NB4 (cell line): ENCODE measurements at regions not wholly inside any gene's neighbourhood (a gene's known extent, or its start where the extent isn't known, plus 50 kb on each side); places are given as distances from the start of the nearest gene placed in this dataset.
"Not testable (repeated sequence)": the region's sequence is repeated elsewhere in the genome, so short reads cannot be mapped to it uniquely, and the experiment has no call there.

Source experiments
- DNase-seq: peaks from one replicate; pipeline ENCODE4 v3.0.0; 2010; ENCODE audit warnings: low read depth
- H3K4me3 ChIP-seq: one replicate; pipeline ENCODE4 v1.5.1; 2011; ENCODE audit warnings: mild to moderate bottlenecking, low read depth, low read length, moderate library complexity
- MYC ChIP-seq: IDR thresholded peaks from 2 replicates; pipeline ENCODE4 v1.6.1; 2011; ENCODE audit warnings: low read depth, low read length
- POLR2A ChIP-seq: IDR thresholded peaks from 2 replicates; pipeline ENCODE4 v1.6.1; 2011; ENCODE audit warnings: mild to moderate bottlenecking; ENCODE audit not compliant: insufficient read length; ENCODE audit errors: extremely low read depth
- TF ChIP-seq, protein P1 (sequence below): IDR thresholded peaks from one replicate; pipeline ENCODE4 v1.5.1; 2012; ENCODE audit warnings: low read depth, low read length
- TF ChIP-seq, protein P2 (sequence below): IDR thresholded peaks from 2 replicates; pipeline ENCODE4 v1.6.1; 2011; ENCODE audit warnings: low read depth, low read length

DNA sequence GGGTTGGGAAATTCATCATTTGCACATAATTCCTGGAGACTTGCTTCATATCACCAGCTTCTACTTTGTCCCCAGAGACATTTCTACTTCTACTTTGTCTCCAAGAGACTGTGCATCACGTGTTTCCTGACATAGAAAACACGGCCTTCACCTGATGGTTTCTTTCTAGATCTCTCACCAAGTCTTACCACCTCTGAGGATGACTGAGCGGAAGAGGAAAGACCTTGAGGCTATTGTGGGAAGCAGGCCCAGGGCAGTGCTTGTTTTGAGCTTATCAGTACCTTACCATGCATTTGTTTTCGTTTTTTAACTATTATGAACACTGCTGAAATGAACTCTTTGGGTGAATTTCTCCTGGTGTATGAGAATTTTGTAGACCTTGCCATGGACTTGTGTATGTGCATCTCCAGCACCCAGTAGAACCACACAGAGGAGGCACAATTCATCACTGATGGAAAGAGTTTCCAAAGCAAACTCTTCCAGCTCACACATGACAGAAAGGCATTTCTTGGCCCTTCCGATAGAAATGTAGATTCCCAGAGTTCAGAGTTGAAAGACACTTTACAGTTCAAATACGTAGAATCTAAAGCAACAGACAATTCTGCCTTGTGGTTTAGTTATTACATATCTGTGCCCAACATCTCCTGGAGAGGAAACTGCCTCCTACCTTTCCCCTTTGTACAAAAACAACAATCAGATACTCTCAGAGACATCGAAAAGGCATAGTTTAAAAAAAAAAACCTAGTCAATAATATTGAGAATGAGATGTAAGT, 434.7 kb downstream of the FUT8 start:
- no peak for DNase-seq
- TF ChIP-seq, protein P1, sequence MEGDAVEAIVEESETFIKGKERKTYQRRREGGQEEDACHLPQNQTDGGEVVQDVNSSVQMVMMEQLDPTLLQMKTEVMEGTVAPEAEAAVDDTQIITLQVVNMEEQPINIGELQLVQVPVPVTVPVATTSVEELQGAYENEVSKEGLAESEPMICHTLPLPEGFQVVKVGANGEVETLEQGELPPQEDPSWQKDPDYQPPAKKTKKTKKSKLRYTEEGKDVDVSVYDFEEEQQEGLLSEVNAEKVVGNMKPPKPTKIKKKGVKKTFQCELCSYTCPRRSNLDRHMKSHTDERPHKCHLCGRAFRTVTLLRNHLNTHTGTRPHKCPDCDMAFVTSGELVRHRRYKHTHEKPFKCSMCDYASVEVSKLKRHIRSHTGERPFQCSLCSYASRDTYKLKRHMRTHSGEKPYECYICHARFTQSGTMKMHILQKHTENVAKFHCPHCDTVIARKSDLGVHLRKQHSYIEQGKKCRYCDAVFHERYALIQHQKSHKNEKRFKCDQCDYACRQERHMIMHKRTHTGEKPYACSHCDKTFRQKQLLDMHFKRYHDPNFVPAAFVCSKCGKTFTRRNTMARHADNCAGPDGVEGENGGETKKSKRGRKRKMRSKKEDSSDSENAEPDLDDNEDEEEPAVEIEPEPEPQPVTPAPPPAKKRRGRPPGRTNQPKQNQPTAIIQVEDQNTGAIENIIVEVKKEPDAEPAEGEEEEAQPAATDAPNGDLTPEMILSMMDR = no peak
- TF ChIP-seq MYC = no peak
- TF ChIP-seq, protein P2, sequence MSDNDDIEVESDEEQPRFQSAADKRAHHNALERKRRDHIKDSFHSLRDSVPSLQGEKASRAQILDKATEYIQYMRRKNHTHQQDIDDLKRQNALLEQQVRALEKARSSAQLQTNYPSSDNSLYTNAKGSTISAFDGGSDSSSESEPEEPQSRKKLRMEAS = no peak
- TF ChIP-seq POLR2A = no peak
- no peak overlapping the region for H3K4me3 ChIP-seq

DNA sequence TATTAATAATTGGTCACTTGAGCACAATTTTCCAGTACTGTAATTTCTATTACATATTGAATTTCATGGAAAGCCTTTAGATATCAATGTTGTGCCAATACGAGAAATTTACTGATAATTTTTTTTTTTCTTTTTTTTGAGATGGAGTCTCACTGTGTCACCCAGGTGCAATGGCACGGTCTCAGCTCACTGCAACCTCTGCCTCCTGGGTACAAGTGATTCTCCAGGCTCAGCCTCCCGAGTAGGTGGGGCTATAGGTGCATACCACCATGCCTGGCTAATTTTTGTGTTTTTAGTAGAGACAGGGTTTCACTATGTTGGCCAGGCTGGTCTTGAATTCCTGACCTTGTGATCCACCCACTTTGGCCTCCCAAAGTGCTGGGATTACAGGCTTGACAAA, 435.4 kb downstream of the FUT8 start:
- not testable (repeated sequence) for H3K4me3 ChIP-seq, DNase-seq

DNA sequence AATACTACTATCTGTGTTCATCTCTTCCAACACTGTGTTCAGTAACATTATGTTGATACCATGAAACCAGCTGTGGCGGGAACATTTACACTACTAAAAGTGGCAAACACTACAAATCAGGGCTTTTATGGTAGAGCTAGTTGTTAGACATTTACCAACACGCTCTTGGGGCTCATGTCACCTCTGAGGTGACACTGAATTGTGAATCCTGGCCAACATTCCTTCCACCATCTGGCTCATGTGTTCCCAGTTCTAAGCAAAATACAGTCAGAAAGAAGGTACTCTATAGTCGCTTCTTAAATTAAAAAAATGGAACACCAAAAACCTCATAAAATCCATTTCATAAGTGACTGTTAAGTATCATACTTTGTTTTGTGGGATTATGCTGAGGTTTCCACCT, 436.6 kb downstream of the FUT8 start:
- no peak for DNase-seq
- H3K4me3 ChIP-seq = no peak overlapping the region
- TF ChIP-seq POLR2A (no peak), MYC (no peak)
- TF ChIP-seq, protein P2 = no peak
- TF ChIP-seq, protein P1 = no peak

DNA sequence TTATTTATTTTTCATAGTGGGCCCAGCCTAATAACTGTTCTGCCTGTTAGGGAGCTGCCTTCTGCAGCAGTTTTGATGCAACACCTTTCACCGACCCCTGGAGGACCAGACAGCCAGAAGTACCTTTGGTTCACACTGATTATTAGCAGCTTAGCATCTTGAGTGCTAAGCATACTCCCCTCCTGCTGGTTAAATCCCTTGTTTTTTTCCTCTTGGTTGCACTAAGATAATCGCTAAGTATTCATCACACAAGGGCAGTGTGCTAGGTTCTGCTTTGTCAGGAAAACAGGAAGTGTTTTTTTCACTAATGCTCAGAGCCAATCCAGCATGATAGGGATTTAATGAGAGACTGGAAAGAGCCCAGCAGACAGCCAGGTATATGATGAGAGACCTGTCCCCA, 437.0 kb downstream of the FUT8 start:
- DNase-seq = peak; percentile 9
- H3K4me3 ChIP-seq = no peak overlapping the region
- TF ChIP-seq, protein P1 = no peak
- TF ChIP-seq POLR2A (no peak), MYC (no peak)
- TF ChIP-seq, protein P2 = no peak

DNA sequence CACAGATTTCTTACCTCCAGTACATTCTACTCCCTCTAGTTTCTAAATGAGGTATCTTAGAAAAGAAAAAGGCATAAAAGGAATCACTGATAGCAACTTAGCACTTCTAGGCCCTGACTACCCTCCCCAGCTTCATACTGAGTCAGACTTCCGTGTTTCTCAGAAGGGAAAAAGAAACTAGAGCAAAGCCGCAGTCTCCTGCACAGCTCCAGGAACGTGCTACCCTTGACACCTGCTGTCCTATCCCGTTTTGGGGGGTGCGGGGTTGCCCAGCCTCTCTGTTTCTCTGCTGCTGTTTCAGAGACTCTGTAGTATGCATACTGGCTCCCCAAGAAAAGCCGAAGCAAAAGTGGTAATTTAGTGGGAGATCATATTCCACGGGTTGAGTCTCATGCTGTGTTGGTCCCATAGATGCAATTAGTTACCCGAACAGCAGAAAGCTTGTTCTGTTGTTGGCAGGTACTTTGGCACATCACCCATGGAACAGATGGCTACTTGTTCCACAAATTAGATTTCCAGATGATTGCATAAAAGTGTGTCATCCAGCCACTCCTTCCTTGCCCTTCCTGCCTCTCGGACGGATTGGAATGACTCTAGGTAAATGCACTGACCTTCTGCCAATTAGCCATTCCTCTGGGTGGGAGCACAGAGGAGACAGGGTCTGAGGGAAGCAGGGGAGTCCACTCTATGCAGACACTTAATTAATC, 438.1 kb downstream of the FUT8 start:
- DNase-seq = no peak
- TF ChIP-seq, protein P2 = no peak
- TF ChIP-seq, protein P1 = no peak
- TF ChIP-seq MYC (no peak), POLR2A (no peak)
- H3K4me3 ChIP-seq = no peak overlapping the region

DNA sequence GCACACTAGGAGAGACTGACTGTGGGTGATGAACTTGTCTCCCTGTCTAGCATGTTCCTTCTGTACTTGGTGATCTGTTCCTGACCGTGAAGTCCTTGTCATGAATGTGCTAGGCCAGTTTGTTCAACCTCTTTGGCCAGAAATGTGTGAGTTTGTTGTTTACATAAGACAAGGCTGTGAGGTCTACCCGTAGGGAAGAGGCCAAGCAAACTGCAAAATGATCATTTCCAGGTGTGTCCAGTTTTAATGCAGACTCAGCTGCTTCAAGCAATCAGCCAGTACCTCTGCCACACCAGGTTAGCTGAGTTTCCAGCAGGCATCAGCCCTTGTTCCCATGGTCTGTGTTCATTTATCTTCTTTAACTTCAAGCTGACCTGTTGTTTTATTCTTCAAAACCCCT, 440.2 kb downstream of the FUT8 start:
- DNase-seq = no peak
- H3K4me3 ChIP-seq = no peak overlapping the region
- no peak for TF ChIP-seq POLR2A
- TF ChIP-seq, protein P1 = no peak
